ENCODE measurements at regions not wholly inside any gene's neighbourhood (a gene's known extent, or its start where the extent isn't known, plus 50 kb on each side); places are given as distances from the start of the nearest gene placed in this dataset.

DNA sequence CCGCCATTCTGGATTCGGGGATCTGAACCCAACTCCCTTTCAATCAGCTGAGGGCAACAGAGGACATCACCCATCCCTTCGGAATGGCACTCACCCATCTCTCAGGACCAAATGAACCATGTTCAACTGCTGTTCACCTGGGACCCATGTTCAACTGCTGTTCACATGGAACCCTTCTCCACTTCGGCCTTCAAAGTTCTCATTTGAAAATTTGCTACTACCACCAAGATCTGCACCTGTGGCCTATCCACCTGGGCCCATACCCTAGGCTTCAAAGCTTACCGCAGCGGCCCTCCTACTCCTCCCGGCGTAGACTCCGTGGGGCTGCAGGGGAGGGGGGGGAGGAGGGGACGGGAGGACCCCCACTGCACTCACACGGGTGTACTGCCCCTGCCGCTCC, 119.2 kb upstream of the ANKRD30BL start:
- TF ChIP-seq POLR2A (IDR thresholded peaks at IDR 0.05; ENCODE audit: low read length) = no peak
- TF ChIP-seq GATA1 (IDR thresholded peaks at IDR 0.05; ENCODE audit: low read depth, low read length) = no peak
